Astrocyte of the cerebellum (primary cell): ENCODE measurements at regions not wholly inside any gene's neighbourhood (a gene's known extent, or its start where the extent isn't known, plus 50 kb on each side); places are given as distances from the start of the nearest gene placed in this dataset.

ENCODE experiments used
- DNase-seq: peaks from one replicate; pipeline ENCODE4 v3.0.0-alpha.2; 2011; ENCODE audit warnings: low read depth
- H3K4me3 ChIP-seq: 2 replicates; pipeline ENCODE4 v1.5.1; 2011; ENCODE audit warnings: mild to moderate bottlenecking, low read depth, low read length, moderate library complexity
- in situ Hi-C: cut with HindIII; loops from 2 replicates; pipeline ENCODE4 v1.10.0; 2017; ENCODE audit warnings: low sequenced_read_pairs
- TF ChIP-seq, protein P1 (sequence below): IDR thresholded peaks from 2 replicates; pipeline ENCODE4 v1.5.1; 2012; ENCODE audit warnings: low read length, low read depth, moderate library complexity, mild to moderate bottlenecking; ENCODE audit errors: missing control alignments

DNA sequence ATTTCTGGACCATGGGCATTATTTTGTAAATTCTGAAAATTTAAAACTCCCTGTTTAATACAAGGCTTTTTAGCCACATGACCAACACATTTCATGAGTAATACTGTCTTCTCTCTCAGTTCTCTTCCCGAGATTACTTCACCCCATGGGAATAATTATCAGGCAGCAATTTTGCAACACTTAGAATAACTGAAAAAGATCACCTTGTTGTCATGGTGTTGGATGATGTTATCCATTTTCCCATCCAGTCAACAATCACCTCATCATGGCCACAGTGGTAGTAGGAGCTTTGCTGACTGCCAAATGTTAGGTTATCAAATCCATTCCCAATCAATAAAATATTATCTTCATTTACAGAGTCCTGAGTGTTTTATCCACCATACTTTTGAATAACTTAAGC is 354.9 kb upstream of the ISL1 start:
- no peak for DNase-seq
- in situ Hi-C loops, result no loop called here
- H3K4me3 ChIP-seq, result no peak overlapping the region
- TF ChIP-seq, protein P1, sequence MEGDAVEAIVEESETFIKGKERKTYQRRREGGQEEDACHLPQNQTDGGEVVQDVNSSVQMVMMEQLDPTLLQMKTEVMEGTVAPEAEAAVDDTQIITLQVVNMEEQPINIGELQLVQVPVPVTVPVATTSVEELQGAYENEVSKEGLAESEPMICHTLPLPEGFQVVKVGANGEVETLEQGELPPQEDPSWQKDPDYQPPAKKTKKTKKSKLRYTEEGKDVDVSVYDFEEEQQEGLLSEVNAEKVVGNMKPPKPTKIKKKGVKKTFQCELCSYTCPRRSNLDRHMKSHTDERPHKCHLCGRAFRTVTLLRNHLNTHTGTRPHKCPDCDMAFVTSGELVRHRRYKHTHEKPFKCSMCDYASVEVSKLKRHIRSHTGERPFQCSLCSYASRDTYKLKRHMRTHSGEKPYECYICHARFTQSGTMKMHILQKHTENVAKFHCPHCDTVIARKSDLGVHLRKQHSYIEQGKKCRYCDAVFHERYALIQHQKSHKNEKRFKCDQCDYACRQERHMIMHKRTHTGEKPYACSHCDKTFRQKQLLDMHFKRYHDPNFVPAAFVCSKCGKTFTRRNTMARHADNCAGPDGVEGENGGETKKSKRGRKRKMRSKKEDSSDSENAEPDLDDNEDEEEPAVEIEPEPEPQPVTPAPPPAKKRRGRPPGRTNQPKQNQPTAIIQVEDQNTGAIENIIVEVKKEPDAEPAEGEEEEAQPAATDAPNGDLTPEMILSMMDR, result no peak

DNA sequence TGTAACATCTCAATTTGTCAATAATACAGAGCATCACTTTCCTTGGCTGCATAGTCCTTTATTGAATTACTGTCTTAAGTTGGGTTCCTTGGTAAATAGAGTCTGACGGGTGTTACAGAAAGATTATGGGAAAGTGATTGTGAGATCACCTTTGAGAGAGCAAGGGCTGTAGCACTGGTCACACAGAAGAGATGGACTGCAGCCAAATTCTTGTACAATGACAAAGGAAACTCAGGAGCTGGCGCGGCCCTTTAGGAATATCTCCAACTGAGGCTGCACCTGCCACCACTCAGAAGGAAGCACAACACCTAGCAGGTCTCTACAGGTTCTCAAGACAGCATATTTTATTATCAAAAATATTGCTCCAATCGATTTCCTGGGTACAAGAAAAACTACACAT is 350.0 kb upstream of the ISL1 start:
- H3K4me3 ChIP-seq, result no peak overlapping the region
- TF ChIP-seq, protein P1, result no peak
- in situ Hi-C loops, result no loop called here
- DNase-seq, result no peak

DNA sequence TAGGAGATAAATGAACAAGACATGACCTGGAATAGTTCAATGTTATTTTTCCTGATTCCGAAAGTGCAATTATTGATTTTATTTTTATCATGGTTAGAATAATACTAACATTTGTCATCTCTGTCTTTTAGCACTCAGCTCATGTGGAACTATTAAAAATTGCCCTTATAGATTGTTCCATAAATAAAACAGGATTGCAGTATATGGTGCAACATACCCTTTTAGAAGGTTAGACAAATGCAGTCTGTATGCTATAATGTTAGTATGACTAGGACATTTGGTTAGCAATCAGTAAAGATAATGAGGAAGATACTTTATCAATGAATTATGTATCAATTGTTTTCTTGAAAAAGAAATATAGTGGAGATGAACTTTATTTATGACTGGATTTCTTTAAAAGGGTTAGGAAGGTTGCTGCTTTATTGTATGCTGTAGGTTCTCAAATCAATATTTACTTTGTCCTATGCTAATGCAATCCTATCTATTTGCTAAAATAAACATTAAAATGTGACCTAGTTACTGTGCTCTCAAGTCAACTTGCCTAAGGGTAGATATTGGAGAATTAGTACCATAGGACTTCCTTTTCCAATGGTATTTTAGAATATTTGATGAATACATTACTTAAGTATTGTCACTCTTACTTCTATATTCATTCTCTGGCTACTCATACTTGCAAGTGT is 348.9 kb upstream of the ISL1 start:
- in situ Hi-C loops, result no loop called here
- DNase-seq, result no peak
- TF ChIP-seq, protein P1, result no peak
- H3K4me3 ChIP-seq, result no peak overlapping the region

DNA sequence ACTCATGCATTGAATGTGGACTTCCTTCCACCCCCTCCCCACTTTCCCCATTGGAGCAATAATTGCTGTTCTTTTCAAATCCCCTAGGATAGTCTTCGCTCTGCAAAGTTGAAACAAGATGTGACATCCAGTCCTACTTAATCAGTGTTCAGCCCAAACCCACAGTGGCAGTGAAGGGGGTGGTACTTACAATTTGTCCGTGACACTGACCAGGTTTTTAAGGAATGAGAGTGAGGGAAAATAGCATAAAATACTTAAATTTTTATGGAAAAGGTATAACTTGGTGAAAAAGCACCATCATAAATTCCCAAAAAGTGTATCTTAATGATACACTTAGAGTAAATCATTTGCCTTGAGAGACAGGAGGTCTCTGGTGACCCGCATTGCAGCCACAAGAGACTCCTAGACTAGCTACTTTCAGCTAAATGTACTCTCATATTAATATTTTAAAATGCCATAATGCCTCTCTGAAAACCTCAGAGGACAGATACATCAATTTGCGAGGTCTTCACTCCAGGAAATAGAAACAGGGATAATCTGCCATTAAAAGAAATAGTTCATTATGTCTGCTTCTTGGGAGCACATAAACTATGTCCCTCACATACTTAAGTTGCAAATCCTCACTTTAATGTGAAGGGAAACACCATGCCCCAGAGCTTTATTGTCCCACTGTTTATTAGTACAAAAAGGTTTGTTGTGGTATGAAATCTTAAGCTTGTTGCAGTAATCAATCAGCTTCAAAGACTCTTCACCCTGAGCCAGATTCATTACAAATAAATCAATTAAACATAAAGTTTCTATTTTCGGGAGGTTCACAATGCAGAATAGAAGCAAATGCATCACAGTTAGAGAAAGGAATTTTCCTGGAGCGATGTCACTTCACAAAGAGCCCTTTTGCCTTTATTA is 343.6 kb upstream of the ISL1 start:
- H3K4me3 ChIP-seq, result no peak overlapping the region
- TF ChIP-seq, protein P1, result no peak
- in situ Hi-C loops, result no loop called here
- no peak for DNase-seq

DNA sequence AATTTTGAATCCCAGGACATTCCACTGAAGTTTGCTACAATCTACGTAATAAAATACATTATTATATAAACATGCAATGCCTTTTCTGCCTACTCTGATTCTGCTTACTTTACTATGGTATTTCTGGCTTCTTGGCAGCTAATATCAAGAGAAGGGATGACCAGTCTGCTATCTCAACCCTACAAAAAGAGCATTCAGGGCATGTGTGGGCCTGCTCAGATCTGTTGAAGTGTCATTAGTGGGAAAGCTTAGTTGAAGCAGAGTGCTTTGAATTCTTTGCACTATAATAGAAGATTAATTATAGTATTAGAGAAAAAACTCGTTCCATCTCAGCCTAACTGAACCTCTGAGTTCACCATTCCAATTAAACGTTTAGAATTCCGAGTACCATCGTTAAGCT is 339.5 kb upstream of the ISL1 start:
- no peak for DNase-seq
- TF ChIP-seq, protein P1, result no peak
- no peak overlapping the region for H3K4me3 ChIP-seq
- in situ Hi-C loops, result no loop called here

DNA sequence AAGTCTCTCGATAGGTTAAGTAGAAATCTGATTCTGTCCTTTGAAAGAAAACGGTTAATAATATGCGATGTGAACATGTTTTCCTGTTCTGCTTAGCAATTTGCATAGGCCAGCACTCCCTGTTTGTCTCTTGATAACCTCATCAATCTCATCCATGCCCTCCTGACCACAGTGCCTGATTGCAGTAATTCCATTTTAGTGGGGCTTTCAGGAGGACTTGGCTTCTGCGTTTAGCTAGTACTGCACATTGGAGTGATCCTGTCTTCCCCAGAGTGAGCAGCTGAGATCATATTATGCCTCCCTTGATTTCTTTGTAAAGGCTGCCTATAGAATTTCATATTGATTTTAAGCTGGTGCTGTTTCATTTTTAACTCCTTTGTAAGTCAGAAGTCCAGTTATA is 335.9 kb upstream of the ISL1 start:
- H3K4me3 ChIP-seq, result no peak overlapping the region
- in situ Hi-C loops, result no loop called here
- TF ChIP-seq, protein P1, result no peak
- no peak for DNase-seq
